Stimulated activated CD4-positive, alpha-beta T cell treated with anti-CD3 and anti-CD28 coated beads, Interleukin-12 subunit alpha, Interleukin-12 subunit beta, amount 100 ng/mL, for 24 hours (primary cell): ENCODE measurements at regions not wholly inside any gene's neighbourhood (a gene's known extent, or its start where the extent isn't known, plus 50 kb on each side); places are given as distances from the start of the nearest gene placed in this dataset.
"Not testable (repeated sequence)": the region's sequence is repeated elsewhere in the genome, so short reads cannot be mapped to it uniquely, and the experiment has no call there.

ENCODE experiments used
- DNase-seq, 2 experiments: peaks; one replicate each; pipeline ENCODE4 v3.0.0-alpha.2; 2020; ENCODE audit warnings: low read depth in 2 of 2

DNA sequence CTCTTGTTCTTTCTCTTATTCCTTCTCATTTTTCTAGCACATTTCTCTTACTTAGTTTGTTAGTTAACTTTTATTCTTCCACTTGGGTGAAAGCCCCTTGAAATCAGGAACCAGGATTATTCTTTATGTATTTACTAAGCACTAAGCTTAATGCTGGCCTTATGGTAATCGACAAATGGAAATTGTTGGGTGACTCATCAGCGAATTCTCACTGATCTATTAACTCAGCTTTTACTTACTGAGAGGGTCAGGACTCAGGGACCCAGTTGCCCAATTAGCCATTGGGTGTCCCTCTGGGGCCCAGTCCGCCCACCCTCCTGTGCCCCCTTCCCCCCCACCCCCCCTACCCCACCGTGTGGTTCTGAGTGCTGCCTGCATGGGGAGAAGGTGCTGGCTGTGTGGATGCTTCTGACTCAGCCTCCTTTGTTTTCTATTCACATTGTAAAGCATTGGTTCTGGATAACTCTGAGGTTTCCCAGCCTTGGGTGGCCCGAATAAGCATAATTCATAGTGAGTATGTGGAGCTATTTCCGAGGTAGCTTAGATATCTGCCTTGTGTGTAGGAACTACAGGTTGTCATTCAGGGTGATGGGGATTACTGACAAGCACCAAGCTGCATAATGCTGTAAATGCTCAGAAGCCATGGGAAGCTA is 240.9 kb downstream of the FGF9 start:
- no peak for DNase-seq

DNA sequence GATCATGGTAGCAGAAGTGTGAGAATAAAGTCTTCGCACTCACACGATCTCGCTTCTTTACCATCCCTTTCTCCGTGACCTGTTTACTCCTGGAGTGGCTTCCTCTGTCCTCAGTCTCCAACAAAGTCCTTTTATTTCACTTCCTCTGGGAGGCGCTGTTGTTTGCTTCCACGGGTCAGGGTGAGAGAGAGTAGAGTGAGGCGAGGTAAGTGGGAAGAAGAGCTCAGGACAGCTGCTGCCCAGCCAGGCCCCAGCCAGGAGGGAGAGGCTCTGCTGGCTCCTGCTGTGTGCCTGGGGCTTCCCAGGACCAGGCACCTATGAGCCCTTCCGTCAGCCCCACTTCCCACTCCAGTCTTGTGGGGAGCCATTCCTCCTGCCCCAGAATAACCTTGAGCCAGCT is 242.1 kb downstream of the FGF9 start:
- no peak for DNase-seq

DNA sequence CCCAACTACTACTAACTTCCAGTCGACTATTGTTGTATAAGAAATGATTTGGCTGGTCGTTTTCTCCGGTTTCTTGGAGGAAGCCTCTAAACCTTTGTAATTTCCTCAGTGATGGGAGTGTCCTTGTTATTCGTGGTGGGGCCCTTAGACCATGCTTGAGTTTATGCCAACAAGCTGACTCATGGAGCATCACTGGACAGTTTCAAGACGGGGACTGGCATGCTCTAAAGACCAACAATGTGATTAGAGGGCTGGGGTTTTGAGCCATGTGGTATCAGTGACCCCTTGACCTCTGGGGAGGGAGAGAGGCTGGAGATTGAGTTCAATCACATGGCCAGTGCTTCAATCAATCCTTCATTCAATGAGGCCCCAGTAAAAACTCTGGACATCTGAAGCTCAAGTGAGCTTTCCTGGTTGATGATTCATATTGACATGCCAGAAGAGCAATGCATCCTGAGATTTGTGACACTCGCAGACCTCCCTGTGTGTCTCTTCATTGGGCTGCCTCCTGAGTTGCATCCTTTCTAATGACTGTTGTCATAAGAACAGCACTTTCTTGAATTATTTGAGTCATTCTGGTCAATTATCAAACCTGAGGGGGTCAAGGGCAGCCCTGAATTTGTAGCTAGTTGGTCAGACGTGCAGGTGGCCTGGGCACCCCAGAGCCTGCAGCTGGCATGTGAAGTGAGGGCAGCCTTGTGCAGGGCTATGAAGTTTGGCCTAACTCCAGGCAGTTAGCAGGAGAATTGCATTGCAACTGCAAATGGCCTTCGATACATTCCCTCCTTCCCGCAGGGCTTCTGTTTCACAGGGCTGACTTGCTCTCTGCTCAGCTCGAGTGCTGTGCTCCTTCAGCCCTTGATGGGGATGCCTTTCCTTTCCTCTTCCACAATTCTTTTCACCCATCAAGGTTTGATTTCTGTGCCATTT is 246.5 kb downstream of the FGF9 start:
- no peak for DNase-seq

DNA sequence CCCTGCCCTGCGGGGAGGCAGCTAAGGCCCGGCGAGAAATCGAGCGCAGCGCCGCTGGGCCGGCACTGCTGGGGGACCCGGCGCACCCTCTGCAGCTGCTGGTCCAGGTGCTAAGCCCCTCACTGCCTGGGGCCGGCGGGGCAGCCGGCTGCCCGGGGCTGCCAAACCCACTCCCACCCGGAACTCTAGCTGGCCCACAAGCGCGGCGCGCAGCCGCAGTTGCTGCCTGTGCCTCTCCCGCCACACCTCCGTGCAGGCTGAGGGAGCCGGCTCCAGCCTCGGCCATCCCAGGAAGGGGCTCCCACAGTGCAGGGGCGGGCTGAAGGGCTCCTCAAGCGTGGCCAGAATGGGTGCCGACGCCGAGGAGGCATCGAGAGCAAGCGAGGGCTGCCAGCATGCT is 249.9 kb downstream of the FGF9 start:
- not testable (repeated sequence) for DNase-seq

DNA sequence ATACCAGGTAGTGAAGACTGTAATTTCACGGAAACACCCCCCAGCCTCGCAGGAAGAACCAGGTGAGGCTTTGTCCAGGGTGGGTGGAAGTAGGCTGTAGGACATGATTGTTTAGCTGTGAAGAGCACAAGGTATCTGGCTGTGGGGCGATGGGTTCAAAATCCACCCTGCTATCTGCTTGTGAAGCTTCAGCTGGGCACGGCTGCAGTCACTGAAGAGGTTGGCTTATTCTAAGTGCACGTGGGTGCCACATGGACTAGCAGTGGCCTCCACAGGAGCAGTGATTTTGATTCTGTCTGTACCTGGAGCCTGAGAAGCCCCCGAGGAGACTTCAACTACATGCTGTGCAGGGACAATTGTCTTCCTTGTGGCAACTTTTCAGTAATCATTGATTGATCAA is 254.1 kb downstream of the FGF9 start:
- no peak for DNase-seq

DNA sequence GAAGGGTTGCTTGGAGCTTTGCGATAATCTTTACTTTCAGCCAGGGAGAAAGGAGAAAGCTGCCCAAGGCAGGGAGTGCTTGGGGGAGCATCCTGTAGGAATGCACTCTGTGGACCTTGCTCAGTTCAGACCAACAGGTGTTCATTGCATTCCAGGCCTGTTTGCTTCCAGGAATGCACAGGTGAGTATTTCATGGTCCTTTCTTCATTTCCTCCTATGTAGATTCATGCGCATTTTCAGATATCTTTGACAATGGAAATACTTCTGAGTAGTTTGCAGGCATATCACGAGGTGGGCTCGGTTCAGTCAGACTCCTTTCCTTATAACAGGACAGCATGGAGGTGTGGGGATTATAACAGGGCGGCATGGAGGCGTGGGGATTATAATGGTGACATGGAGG is 254.8 kb downstream of the FGF9 start:
- DNase-seq: no peak

DNA sequence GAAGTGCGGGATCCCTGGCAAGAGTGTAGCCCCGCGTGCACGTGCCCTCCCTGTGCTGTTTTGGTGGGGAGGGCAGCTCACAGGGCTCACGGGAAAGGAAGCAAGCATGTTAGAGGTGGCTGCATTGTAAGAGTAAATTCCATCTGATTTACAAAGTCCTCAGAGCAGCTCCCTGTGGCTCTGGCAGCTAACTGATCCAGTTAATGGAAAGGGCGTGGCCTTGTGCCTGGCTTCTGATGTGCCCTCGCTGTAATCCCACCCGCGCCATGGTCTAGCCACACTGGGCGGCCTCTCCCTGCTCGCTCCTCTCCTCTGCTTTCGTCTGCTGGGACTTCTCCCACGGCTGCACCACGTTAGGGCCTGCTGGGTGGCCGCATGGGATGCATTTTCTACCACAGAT is 258.5 kb downstream of the FGF9 start:
- no peak for DNase-seq

DNA sequence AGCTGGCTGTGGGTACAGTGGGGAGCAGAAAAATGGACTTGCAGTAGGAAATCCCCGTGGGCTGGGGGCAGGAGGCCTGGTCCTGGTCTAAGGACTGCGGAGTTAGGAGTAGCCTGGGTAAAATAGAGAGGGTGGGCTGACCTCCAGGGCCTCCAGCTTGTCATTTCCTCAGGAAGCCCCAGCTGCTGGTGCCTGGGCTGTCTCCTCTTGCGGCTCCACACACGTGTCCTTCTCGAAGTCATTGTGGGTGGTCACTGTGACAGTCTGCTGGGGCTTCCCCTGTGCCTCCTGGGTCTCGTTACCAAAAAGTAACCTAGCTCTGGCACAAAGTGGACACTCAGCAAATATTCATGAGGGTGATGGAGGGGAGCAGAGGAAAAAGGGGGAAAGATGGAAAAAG is 259.7 kb downstream of the FGF9 start:
- no peak for DNase-seq

DNA sequence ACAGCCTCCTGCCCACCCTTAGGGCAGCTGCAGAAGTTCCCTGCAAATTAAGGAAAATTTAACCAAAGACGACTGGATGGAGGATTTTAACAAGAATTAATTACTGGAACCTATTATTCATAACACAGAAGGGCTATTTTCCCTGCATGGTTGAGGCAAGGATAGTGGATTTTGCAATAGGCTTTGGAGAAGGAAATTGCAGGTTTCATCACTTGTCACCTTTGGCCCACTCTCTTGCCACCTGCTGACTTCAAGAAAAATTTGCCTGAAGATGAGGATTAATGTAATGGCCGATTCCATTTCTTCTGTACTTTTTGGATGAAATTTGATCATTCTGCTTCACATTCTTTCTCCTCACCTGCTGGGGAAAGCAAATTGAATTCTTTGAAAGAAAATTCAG is 261.7 kb downstream of the FGF9 start:
- no peak for DNase-seq

DNA sequence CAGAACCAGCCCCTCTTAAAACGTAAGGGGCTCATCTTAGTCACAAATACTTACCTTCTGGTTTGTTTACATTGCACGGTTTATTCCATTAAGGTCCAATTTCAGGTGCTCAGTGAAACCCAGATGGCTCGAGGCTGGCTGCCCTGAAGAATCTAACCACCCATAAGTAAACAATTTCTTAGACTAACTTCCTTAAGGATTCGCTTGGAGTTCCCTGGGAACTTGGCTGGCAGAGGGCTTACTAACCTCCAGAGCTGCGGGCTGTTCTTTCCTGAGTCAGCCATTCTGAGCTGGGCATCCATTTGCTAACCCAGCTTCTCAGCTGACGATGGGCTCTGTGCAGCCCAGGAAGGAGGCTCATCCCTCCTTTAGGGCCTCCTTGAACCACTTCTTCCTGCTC is 262.1 kb downstream of the FGF9 start:
- DNase-seq: no peak

DNA sequence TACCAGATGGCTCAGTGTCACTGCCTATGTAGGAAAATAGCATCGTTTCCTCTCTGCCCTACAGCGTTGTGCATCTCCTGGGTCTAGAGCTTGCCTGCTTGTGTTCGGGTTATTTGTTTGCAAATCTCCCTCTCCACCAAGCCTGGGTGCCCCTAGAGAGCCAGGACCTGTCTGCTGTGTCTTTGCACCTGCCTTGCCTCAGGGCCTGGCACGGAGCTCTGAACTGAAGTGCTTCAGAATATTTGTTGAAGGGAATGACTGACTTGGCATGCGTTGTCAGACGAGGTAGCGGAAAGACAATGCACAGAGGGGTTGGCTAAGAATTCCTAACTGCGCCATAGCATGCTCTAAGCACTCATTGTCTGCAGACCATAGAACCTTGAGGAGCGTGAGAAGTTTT is 263.4 kb downstream of the FGF9 start:
- no peak for DNase-seq

DNA sequence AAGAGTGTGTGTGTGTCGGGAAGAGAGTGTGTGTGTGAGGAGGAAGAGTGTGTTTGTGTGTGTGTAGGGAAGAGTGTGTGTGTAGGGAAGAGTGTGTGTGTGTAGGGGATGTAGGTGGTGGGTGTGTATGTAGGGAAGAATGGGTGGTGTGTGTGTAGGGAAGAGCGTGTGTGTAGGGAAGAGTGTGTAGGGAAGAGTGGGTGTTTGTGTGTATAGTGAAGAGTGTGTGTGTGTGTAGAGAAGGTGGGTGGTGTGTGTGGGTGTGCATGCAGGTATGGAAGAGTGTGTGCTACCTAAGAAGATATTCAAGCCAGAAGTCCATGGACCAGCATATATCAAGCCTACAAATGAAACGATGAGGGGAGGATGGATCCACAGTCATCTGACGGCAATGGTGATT is 265.8 kb downstream of the FGF9 start:
- DNase-seq: no peak

DNA sequence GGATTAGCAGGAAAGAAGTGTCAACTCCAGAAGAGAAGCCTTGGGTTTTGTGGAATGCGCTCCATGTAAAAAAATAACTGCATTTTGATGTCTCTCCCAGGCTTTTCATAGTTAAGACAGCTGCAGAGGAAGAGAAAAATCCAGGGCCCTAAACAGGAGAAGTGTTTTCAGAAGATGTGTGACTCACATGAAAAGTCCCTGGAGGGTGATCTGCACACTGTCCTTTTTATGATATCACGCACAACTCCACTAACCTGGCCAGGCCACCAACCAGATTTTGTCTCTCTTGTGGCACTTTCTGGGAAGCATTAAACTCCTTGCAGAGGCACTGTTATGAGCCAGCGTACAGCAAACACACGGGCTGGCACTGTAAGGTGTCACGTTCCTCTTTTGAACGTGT is 267.3 kb downstream of the FGF9 start:
- no peak for DNase-seq

DNA sequence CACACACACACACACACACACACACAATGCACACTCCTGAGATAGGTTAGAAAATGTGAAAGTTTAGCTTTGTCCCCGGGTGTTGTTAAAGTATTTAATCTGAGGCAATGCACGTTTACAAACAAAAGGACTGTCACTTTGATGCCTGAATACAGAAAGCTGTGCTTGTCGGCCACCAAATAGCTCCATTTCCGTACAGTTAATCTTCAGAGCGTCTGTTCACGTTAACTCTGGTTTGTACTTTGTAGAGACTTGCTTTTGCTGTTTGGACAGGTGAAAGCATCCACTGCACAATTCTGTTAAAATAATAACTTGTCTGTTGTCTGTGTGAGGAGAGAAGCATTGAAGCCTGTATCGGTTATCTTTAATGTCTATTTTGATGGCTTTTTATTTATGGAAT is 267.8 kb downstream of the FGF9 start:
- no peak for DNase-seq

DNA sequence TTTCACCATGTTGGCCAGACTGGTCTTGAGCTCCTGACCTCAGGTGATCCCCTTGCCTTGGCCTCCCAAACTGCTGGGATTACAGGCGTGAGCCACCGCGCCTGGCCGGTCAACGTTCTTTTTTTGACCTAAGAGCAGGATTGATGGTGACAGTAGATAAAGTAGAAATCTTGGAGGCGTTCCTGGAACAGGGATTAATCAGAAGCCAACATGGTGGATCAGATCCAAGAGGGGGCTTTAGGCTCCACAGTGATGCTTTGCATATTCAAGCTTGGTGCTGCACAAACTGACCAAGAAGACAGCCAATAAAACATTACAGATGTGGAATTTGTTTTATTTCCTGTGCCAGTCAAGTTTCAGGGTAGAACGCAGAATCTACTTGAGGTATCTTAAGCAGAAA is 271.2 kb downstream of the FGF9 start:
- no peak for DNase-seq

DNA sequence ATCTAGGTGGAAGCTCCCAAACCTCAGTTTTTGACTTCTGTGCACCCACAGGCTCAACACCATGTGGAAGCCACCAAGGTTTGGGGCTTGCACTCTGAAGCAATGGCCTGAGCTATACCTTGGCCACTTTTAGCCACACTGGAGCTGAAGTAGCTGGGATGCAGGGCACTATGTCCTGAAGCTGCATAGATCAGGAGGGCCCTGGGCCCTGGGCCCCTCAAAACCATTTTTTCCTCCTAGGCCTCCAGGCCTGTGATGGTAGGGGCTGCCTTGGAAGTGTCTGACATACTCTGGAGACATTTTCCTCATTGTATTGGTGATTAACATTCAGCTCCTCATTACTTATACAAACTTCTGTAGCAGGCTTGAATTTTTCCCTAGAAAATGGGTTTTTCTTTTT is 273.7 kb downstream of the FGF9 start:
- DNase-seq: no peak

DNA sequence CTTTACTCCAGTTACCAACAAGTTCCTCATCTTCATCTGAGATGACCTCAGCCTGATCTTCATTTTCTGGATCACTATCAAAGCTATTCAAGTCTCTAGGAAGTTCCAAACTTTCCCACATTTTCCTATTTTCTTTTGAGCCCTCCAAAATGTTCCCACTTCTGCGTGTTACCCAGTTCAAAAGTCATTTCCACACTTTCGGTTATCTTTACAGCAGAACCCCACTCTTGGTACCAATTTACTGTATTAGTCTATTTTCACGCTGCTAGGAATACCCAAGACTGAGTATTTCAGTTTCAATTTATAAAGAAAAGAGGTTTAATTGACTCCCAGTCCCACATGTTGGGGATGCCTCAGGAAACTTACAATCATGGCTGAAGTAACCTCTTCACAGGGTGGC is 274.3 kb downstream of the FGF9 start:
- no peak for DNase-seq

DNA sequence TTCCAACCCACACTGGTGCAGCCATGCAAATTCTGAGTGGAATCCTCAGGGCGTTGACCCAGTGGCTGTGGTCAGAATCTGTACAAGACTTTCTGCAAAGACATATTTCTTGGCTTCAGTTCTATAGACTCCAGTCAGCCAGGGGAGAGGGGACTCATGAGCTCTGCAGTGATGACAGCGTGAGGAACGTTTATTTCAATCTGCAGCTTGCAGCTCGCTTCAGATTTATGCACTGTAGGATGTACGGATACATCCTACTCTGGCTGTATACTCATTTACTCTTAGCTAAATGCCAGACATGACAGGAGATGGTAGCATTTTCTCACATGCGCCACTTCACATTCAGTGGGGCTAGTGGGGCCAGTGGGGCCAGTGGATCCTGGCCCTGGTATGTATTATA is 276.1 kb downstream of the FGF9 start:
- DNase-seq: no peak

DNA sequence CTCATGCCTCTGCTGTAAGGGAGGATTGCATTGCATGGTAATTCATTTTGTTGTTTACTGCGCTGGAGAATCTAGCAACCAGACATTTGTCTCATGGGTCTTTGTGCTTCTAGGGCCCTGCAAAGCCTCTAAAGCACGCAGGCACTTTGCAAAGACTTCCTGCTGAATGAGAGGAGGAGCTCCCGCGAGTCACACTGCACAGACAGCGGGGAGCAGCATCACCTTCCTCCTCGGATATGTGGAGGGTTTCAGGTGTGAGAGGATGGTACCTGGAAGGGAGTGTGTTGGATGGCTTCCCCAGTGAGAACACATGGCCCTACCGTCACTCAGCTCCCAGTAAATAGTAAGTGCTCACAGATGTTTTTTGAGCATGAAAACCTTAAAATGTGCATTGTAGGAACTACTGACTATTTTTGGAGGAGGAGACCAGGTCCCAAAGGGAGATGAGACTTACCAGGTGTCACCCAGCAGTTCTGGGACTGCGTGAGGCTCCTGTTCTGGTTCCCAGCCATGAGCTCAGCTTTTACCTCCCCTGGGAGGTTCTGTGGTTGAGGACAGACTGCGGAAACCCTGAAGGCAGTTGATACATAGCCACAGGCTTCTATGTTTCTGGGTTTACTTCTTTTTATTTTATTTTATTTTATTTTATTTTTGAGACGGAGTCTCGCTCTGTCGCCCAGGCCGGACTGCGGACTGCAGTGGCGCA is 278.0 kb downstream of the FGF9 start:
- DNase-seq: no peak

DNA sequence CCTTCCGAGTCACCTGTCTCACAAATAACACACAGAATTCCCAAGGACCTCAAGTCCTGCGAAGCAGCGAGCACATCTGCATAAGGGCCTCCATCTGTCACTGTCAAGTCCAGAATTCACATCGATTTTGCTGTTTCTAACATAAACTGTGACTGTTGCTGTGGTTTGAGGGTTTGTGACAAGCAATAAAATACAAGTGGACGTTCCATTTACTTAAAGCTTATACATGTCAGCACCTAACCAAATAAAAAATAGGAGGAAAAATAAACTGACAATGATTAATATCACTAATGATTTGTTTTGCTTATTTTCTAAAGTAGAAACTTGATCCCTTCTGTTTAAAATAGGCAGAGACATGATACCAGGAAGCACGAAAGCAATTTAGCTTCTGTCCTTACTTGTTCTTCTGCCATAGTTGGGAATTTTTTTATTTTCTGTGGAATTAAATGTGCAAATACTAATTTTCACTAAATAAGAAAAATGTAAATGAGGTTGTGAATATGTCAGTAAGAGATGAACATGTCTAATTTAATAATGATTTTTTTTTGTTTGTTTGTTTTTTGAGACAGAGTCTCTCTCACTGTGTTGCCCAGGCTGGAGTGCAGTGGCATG is 279.1 kb downstream of the FGF9 start:
- DNase-seq: no peak

DNA sequence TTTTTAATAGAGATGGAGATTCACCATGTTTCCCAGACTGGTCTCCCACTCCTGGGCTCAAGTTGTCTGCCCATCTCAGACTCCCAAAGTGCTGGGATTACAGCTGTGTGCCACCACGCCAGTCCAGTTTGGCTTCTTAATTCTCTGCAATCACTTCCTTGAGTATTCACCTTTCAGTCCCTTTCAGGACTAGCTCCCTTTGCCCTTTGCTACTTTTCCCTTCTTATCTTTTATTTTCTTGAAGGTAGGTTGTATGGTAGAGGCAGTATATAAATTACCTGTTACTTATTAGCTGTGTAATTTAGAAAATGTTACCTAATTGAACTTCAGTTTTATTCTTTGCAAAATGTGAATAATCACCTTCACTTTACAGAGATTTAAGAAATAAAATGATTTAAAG is 285.8 kb downstream of the FGF9 start:
- no peak for DNase-seq

DNA sequence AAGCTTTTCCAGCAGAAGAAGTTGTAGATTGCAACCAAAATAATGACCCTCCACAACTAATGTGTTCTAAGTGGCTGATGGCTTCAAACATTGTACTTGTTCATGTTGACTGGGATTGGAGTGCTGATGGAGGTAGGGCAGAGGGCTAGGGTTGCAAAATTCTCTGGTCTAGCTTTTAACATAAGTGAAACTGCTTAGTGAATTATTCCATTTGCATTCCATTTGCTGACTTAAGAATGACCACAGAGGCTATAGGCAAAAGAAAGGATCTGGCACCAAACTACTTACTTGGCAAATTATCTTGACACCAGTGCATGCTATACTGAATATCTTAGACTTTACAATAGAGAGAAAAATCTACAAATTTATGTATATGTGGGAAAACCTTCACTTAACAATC is 287.0 kb downstream of the FGF9 start:
- DNase-seq: no peak
